Testis (tissue), 2 donors: ENCODE measurements at regions not wholly inside any gene's neighbourhood (a gene's known extent, or its start where the extent isn't known, plus 50 kb on each side); places are given as distances from the start of the nearest gene placed in this dataset.

Source experiments
- POLR2A ChIP-seq: fragments of 450-650 bp; IDR thresholded peaks from one replicate; pipeline ENCODE4 v1.6.1; 2017; ENCODE audit warnings: antibody characterized with exemption, mild to moderate bottlenecking, moderate library complexity
- TF ChIP-seq, protein P1 (sequence below), 3 experiments: fragments of 450-650 bp in 2 of 3; fragments of 200-600 bp in 1 of 3; sonication (generic) in 1 of 3; IDR thresholded peaks; one replicate each; pipeline ENCODE4 v1.5.1; 2016 to 2019; ENCODE audit warnings: antibody characterized with exemption in 3 of 3, mild to moderate bottlenecking in 2 of 3, moderate library complexity in 1 of 3

- TF ChIP-seq, protein P1, sequence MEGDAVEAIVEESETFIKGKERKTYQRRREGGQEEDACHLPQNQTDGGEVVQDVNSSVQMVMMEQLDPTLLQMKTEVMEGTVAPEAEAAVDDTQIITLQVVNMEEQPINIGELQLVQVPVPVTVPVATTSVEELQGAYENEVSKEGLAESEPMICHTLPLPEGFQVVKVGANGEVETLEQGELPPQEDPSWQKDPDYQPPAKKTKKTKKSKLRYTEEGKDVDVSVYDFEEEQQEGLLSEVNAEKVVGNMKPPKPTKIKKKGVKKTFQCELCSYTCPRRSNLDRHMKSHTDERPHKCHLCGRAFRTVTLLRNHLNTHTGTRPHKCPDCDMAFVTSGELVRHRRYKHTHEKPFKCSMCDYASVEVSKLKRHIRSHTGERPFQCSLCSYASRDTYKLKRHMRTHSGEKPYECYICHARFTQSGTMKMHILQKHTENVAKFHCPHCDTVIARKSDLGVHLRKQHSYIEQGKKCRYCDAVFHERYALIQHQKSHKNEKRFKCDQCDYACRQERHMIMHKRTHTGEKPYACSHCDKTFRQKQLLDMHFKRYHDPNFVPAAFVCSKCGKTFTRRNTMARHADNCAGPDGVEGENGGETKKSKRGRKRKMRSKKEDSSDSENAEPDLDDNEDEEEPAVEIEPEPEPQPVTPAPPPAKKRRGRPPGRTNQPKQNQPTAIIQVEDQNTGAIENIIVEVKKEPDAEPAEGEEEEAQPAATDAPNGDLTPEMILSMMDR (IDR thresholded peaks at IDR 0.05), result no peak
- TF ChIP-seq POLR2A, result no peak
These were observed 223.8 kb downstream of the SEC61B start for GRCh38 chr9:99445920-99446319.
